ENCODE measurements at regions not wholly inside any gene's neighbourhood (a gene's known extent, or its start where the extent isn't known, plus 50 kb on each side); places are given as distances from the start of the nearest gene placed in this dataset.

- Mint-ChIP-seq H3K27ac (no peak overlapping the region), H3K4me1 (no peaks in the 10 kb centered on the region), H3K4me3 (no peak overlapping the region), H3K27me3 (ENCODE audit: low read depth in 3 of 3) (peaks cover 0 to 2% (median 0%) of the 10 kb centered on the region in 3 donors), H3K36me3 (no peaks in the 10 kb centered on the region), H3K9me3 (peaks cover 0 to 5% (median 3%) of the 10 kb centered on the region in 7 donors)
- no peaks in the 10 kb centered on the region for H3K4me1 ChIP-seq (ENCODE audit: control insufficient read depth in 1 of 2, insufficient read depth in 2 of 2, low read length in 2 of 2)
- no peak overlapping the region for H3K4me2 ChIP-seq (replicated peaks; ENCODE audit: extremely low read depth, low read length, poor library complexity, severe bottlenecking)
- no peaks in the 10 kb centered on the region for H3K79me2 ChIP-seq (ENCODE audit: insufficient read depth, low read length)
- TF ChIP-seq CTCF (IDR thresholded peaks at IDR 0.05): no peak
- DNase-seq: no peak
- H3K27ac ChIP-seq (ENCODE audit: low read depth in 1 of 2, low read length in 2 of 2): no peak overlapping the region
- no peak overlapping the region for H3K9ac ChIP-seq (ENCODE audit: insufficient read depth, low read length, poor library complexity, severe bottlenecking)
- H4K20me1 ChIP-seq (ENCODE audit: insufficient read depth, low read length): no peaks in the 10 kb centered on the region
- H3K9me3 ChIP-seq (replicated peaks in 1 of 2; ENCODE audit: control insufficient read depth in 1 of 2, insufficient read depth in 1 of 2, low read length in 2 of 2): peaks cover under 1 to 3% of the 10 kb centered on the region in 2 donors
- H3K27me3 ChIP-seq (ENCODE audit: control insufficient read depth in 2 of 2, insufficient read depth in 2 of 2, low read length in 2 of 2): no peaks in the 10 kb centered on the region
- no peak overlapping the region for H3K4me3 ChIP-seq (replicated peaks in 1 of 3; ENCODE audit: low read depth in 2 of 3, low read length in 3 of 3)
- no peak overlapping the region for H2AFZ ChIP-seq (ENCODE audit: insufficient read depth, low read depth, low read length, poor library complexity, severe bottlenecking)
- no CpG with 5 or more reads among the region's 1 CpG for WGBS (ENCODE audit: insufficient coverage)
- intact Hi-C loops (cut with micrococcal nuclease): no loop called here
- no peaks in the 10 kb centered on the region for H3K36me3 ChIP-seq (replicated peaks in 1 of 2; ENCODE audit: control insufficient read depth in 1 of 2, insufficient read depth in 2 of 2, low read length in 2 of 2)
These were observed 847.6 kb upstream of the LCORL start for GRCh38 chr4:18869166-18869565.

- H4K20me1 ChIP-seq (ENCODE audit: insufficient read depth, low read length): no peaks in the 10 kb centered on the region
- no peaks in the 10 kb centered on the region for H3K27me3 Mint-ChIP-seq (ENCODE audit: low read depth in 3 of 3)
- no peaks in the 10 kb centered on the region for H3K27me3 ChIP-seq (ENCODE audit: control insufficient read depth in 2 of 2, insufficient read depth in 2 of 2, low read length in 2 of 2)
- no peaks in the 10 kb centered on the region for H3K36me3 Mint-ChIP-seq
- H3K79me2 ChIP-seq (ENCODE audit: insufficient read depth, low read length): no peaks in the 10 kb centered on the region
- WGBS (ENCODE audit: insufficient coverage): no CpG with 5 or more reads among the region's 2 CpGs
- no peak overlapping the region for H3K4me3 Mint-ChIP-seq
- H3K27ac ChIP-seq (ENCODE audit: low read depth in 1 of 2, low read length in 2 of 2): no peak overlapping the region
- no peak overlapping the region for H3K4me2 ChIP-seq (replicated peaks; ENCODE audit: extremely low read depth, low read length, poor library complexity, severe bottlenecking)
- H3K36me3 ChIP-seq (replicated peaks in 1 of 2; ENCODE audit: control insufficient read depth in 1 of 2, insufficient read depth in 2 of 2, low read length in 2 of 2): no peaks in the 10 kb centered on the region
- intact Hi-C loops (cut with micrococcal nuclease): no loop called here
- no peak overlapping the region for H3K4me3 ChIP-seq (replicated peaks in 1 of 3; ENCODE audit: low read depth in 2 of 3, low read length in 3 of 3)
- no peak overlapping the region for H3K27ac Mint-ChIP-seq
- H3K4me1 Mint-ChIP-seq: no peaks in the 10 kb centered on the region
- no peak for DNase-seq
- TF ChIP-seq CTCF (IDR thresholded peaks at IDR 0.05): no peak
- H2AFZ ChIP-seq (ENCODE audit: insufficient read depth, low read depth, low read length, poor library complexity, severe bottlenecking): no peak overlapping the region
- H3K4me1 ChIP-seq (ENCODE audit: control insufficient read depth in 1 of 2, insufficient read depth in 2 of 2, low read length in 2 of 2): no peaks in the 10 kb centered on the region
- H3K9ac ChIP-seq (ENCODE audit: insufficient read depth, low read length, poor library complexity, severe bottlenecking): no peak overlapping the region
- peaks cover 0 to 8% of the 10 kb centered on the region in 2 donors for H3K9me3 ChIP-seq (replicated peaks in 1 of 2; ENCODE audit: control insufficient read depth in 1 of 2, insufficient read depth in 1 of 2, low read length in 2 of 2)
- H3K9me3 Mint-ChIP-seq: peaks cover 0 to 5% (median 0%) of the 10 kb centered on the region in 7 donors
These were observed 839.4 kb upstream of the LCORL start for GRCh38 chr4:18860836-18861530.
